ENCODE measurements at regions not wholly inside any gene's neighbourhood (a gene's known extent, or its start where the extent isn't known, plus 50 kb on each side); places are given as distances from the start of the nearest gene placed in this dataset.

GRCh38 chr6:119627908-119628669, 278.5 kb upstream of the MAN1A1 start (continued):
- TF ChIP-seq PHF8 (IDR thresholded peaks at IDR 0.05; ENCODE audit: borderline replicate concordance, low read length) (no peak), MYNN (IDR thresholded peaks at IDR 0.05) (no peak), MYNN (CRISPR knock-in tag; IDR thresholded peaks at IDR 0.05) (no peak), ZNF398 (CRISPR knock-in tag; IDR thresholded peaks at IDR 0.05) (no peak), ZNF518B (CRISPR knock-in tag; IDR thresholded peaks at IDR 0.05) (no peak), KAT2B (IDR thresholded peaks at IDR 0.05; ENCODE audit: low read depth, low read length) (no peak), SIX5 (IDR thresholded peaks at IDR 0.05; ENCODE audit: borderline replicate concordance in 1 of 2, insufficient read depth in 1 of 2, low read depth in 1 of 2, low read length in 2 of 2) (no peak), STAT5B (CRISPR knock-in tag; IDR thresholded peaks at IDR 0.05) (no peak), DPF2 (IDR thresholded peaks at IDR 0.05) (peak; percentile 67; the same call in 1 of the 2 replicates), JUND (IDR thresholded peaks at IDR 0.05; ENCODE audit: borderline replicate concordance, low read depth, low read length) (peak; percentile 93), JUND (tag; IDR thresholded peaks at IDR 0.05; ENCODE audit: borderline replicate concordance, low read depth, low read length) (peak; percentile 94), ETS2 (tag; IDR thresholded peaks at IDR 0.05; ENCODE audit: borderline replicate concordance, poor library complexity, severe bottlenecking) (no peak), RCOR1 (IDR thresholded peaks at IDR 0.05; ENCODE audit: borderline replicate concordance in 1 of 2, low read depth in 2 of 2, low read length in 2 of 2) (peak in 1 of 2 experiments; percentile 68; a peak in 1 of 4 replicates), KDM5B (IDR thresholded peaks at IDR 0.05; ENCODE audit: insufficient replicate concordance, low read depth, low read length) (no peak), ZNF639 (CRISPR knock-in tag; conservative IDR thresholded peaks at IDR 0.05 in 1 of 2, IDR thresholded peaks at IDR 0.05 in 1 of 2) (no peak), NFRKB (IDR thresholded peaks at IDR 0.05; ENCODE audit: low read depth) (peak; percentile 75), SMARCC2 (IDR thresholded peaks at IDR 0.05; ENCODE audit: low read depth) (peak; percentile 66; the same call in 1 of the 2 replicates), ZNF224 (CRISPR knock-in tag; IDR thresholded peaks at IDR 0.05) (no peak), DACH1 (IDR thresholded peaks at IDR 0.05; ENCODE audit: partially characterized antibody) (peak; percentile 28), NFE2 (IDR thresholded peaks at IDR 0.05; ENCODE audit: low read depth) (peak; percentile 34; the same call in 1 of the 2 replicates)
